Lung microvascular endothelial cell (primary cell): ENCODE measurements at regions not wholly inside any gene's neighbourhood (a gene's known extent, or its start where the extent isn't known, plus 50 kb on each side); places are given as distances from the start of the nearest gene placed in this dataset.
"Not testable (repeated sequence)": the region's sequence is repeated elsewhere in the genome, so short reads cannot be mapped to it uniquely, and the experiment has no call there.

Experiments used
- DNase-seq, 2 donors: peaks; one replicate each; pipeline versions ENCODE4 v3.0.0 to v3.0.0-alpha.2; 2010; ENCODE audit warnings: low read depth in 2 of 2

GRCh38 chr3:167106456-167106855 is 273.6 kb downstream of the ZBBX start:
- no peak for DNase-seq

GRCh38 chr3:167102071-167102470 is 278.0 kb downstream of the ZBBX start:
- DNase-seq: no peak

- no peak for DNase-seq
Measured at GRCh38 chr3:167100651-167101050, 279.4 kb downstream of the ZBBX start.

GRCh38 chr3:167100200-167100599 is 279.9 kb downstream of the ZBBX start:
- DNase-seq: no peak

- no peak for DNase-seq
Measured at GRCh38 chr3:167095976-167096375, 284.1 kb downstream of the ZBBX start.

DNA sequence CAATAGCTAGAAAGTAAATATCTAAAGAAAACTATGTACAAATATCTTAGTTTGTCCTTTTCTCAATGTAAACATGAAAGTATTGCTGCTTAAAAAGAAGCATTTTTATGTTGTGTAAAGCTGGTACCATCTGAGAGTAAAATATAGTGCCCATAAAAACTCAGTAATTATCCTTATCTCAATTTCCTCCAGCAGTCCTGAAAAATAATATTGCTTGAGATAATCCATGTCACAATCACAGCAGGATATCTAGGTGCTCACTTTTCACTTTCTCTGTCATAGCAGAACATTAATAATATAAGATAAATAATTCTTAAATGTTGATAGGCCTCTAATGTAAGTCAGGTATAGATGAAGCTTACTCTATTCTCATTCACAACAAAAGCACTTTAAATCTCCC is 285.5 kb downstream of the ZBBX start:
- no peak for DNase-seq

DNA sequence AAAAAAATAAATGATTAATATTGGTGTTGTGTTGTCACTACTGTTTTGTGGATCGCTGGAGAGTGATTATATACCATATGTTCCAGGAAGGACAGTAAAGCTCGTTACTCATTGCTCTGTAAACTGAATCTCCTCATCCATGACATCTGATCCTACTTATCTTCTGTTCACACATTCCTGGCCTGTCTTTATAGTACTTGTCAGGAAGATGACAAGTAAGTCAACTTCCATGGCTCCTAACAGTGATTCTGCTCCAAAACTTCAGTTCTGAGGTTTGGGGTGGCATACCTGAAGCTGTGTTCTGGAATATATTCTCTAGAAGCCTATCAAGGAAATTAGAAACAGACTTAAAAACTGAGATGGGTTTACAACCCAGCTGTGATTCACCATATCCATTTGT is 288.9 kb downstream of the ZBBX start:
- DNase-seq: no peak

GRCh38 chr3:167084545-167084944 is 295.6 kb downstream of the ZBBX start:
- DNase-seq: no peak

- DNase-seq: no peak
Measured at GRCh38 chr3:167078070-167078622, 302.0 kb downstream of the ZBBX start.

GRCh38 chr3:167067787-167068161 is 312.3 kb downstream of the ZBBX start:
- no peak for DNase-seq

GRCh38 chr3:167066977-167067786 is 312.9 kb downstream of the ZBBX start:
- no peak for DNase-seq

- DNase-seq: no peak
Measured at GRCh38 chr3:167057581-167057980, 322.5 kb downstream of the ZBBX start.

GRCh38 chr3:167054926-167055325 is 325.2 kb downstream of the ZBBX start:
- DNase-seq: no peak

DNA sequence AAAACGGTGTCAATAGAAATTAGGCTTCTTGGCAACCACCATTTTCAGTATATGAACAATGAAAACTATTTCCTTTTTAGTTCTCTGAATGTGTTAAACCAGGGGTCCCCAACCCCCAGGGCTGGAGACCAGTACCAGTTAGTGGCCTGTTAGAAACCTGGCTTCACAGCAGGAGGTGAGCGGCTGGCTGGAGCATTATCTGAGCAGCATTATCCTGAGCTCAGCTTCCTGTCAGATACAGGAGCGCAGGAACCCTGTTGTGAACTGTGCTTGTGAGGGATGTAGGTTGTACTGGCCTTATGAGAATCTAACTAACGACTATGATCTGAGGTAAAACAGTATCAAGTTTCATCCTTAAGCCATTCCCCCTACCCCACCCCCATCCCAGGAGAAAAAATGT is 328.7 kb downstream of the ZBBX start:
- DNase-seq: no peak

GRCh38 chr3:167033866-167034265 is 346.2 kb downstream of the ZBBX start:
- DNase-seq: no peak

DNA sequence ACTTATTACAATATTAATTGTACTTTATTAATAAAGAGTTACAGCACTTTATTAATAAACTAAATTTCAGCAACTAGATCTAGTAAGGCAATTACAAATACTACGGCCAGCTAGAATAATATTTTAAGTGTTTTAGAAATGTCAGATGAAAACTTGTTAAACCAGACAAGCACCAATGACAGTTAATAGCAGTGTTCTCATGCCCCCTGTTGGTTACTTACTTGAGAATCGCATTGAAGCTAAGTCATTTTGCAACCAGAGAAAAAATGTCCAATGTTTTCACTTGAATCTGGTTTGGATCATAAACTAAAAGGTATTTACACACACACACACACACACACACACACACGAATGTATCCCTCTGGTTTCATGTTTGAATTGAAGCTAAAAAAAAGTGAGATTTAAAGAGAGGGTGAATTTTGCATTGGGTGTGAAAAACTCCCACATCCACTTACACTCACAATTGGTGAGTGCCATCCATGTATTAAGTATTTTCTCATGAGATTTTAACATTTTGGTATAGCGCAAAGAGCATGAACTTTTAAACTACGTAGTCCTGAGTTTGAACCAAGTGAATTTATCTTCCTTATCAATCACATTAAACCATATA is 347.7 kb downstream of the ZBBX start:
- DNase-seq: peak; percentile 8 to 9

DNA sequence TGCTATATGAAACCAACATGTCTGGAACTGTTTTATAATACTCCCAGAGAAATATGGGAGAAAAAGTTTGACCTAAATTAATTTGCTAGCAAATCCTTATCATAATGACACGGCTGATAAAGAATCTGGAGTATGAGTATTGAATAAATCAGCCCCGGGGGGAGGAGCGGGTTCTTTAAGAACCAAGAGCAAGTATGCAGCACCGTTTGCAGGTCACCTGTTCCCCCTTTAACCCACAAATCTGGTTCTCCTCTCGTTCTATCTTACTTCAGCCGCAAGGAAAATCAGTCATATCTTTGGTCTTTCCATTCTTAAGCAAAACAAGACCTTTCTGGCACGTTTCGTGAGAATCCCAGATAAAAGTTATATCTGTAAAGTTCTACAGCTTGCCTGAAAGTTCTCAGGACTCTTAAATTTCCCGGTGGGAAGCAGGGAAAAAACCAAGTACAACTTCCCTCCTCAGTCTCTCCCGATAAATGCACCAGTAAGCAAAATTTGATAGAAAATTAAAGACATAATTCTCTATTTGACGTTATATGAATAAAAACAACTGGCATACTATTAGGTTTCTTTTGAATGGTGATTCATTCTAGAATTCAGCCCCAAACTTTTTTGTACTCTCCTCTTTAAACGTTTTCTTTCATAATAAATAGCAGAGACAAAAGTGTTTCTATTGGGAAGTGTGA is 348.6 kb downstream of the ZBBX start:
- DNase-seq: no peak

- DNase-seq: no peak
Measured at GRCh38 chr3:167030082-167030725, 349.9 kb downstream of the ZBBX start.

- not testable (repeated sequence) for DNase-seq
Measured at GRCh38 chr3:167019503-167019902, 360.6 kb downstream of the ZBBX start.

DNA sequence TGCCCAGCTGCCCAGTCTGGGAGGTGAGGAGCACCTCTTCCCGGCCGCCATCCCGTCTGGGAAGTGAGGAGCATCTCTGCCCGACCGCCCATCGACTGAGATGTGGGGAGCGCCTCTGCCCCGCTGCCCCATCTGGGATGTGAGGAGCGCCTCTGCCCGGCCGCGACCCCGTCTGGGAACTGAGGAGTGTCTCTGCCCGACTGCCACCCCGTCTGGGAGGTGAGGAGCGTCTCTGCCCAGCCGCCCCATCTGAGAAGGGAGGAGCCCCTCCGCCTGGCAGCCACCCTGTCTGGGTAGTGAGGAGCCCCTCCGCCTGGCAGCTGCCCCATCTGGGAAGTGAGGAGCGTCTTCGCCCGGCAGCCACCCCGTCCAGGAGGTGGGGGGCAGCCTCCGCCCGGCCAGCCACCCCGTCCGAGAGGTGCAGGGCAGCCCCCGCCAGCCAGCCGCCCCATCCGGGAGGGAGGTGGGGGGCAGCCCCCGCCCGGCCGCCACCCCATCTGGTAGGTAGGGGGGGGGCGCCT is 361.4 kb downstream of the ZBBX start:
- DNase-seq: not testable (repeated sequence)

DNA sequence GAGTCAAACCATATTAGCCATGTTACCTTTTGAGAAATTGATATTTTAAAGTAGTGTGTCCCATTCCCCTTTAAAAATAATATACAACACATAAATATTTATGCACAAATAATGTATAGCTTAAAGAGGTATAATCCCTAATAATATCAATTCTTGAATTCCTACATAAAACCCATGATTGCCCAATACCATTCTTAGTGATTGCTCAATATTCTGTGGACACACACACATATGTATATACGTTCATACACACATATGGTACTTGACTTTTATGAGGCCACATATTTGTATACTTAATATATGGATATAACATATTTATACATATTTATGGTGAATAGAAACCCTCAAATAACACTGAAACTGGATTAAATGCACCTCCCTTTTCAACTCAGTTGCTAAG is 367.4 kb downstream of the ZBBX start:
- DNase-seq: no peak

GRCh38 chr3:167008791-167009190 is 371.3 kb downstream of the ZBBX start:
- no peak for DNase-seq
